HG02943 (cell line): ENCODE measurements at regions not wholly inside any gene's neighbourhood (a gene's known extent, or its start where the extent isn't known, plus 50 kb on each side); places are given as distances from the start of the nearest gene placed in this dataset.
"Not testable (repeated sequence)": the region's sequence is repeated elsewhere in the genome, so short reads cannot be mapped to it uniquely, and the experiment has no call there.

Source experiments
- ATAC-seq: cut with Tn5 transposase; IDR thresholded peaks from one replicate; pipeline ENCODE4 v1.9.1; 2021; ENCODE audit warnings: mild to moderate bottlenecking, low read depth, moderate library complexity; ENCODE audit not compliant: unreplicated experiment

GRCh38 chr2:52463457-52463856, 1304.1 kb upstream of the CHAC2 start:
- ATAC-seq = no peak

GRCh38 chr2:52456561-52457377, 1310.8 kb upstream of the CHAC2 start:
- no peak for ATAC-seq

DNA sequence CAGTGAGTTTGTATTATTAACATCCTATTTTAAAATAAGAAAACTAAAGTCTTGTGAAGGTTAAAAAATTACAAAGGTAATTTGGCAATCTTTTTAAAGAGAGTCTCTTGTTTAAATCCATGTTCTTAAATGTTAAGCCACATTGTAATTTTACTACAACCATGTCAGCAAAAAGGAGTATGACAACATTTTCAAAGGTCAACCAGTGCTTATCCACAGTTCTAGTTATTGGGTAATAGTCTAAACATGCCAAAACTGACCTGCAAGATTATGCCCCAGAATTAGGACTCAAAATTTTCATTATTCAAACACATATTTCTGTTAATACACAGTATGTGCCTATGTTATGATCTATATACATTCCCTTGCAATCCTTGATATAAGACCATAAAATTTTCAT, 1312.6 kb upstream of the CHAC2 start:
- ATAC-seq = no peak

DNA sequence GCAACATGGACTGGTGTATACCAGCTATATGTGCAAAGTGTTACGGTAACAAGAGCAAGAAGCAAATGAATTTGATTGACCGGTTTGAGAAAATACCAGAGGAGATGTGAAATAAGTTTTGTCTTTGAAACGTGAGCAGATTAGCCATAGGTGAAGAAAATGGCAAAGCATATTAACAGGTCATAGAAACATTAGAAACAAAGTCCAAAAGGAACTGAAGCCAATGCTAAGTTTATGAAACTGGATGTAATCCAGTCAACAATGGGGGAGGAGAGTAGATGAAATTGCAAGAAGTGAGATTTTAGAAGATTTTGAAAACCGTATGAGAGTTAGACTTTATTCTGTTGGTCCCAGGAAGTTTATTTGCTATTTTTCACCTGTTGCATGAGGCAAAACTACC, 1315.4 kb upstream of the CHAC2 start:
- no peak for ATAC-seq

DNA sequence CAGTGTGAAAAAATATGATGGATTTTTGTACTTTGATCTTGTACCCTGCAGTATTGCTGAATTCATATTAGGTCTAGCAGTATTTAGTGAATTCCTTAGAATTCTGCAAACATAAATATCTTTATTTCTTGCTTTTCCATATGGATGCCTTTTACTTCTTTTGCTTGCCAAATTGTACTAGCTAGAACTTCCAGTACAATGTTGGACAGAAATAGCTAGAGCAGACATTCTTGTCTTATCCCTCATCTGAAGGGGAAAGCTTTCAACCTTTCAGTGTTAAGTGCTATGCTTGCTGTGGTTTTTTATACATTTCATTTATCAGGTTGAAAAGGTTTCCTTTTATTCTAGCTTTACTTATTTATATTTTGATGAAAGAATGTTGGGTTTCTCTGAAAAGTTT, 1321.9 kb upstream of the CHAC2 start:
- no peak for ATAC-seq

DNA sequence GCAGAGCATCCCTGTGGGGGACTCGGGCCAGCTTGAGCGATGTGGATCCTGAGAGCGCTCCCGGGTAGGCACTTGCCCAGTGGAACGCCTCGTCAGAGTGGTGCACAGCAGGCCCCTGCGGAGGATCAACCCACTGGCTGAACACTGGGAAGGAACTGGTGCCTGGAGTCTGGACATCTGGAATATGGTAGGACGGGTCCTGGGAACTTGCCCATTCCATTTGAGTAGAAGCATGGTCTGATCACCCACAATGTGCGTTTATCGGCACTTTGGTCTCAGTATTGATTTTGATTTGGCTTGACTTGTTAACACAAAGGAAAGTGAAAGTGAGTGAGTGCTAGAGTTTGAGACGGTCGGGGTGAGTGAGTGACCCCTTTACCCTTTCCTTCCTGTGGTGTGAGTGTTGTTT, 1336.2 kb upstream of the CHAC2 start:
- no peak for ATAC-seq

DNA sequence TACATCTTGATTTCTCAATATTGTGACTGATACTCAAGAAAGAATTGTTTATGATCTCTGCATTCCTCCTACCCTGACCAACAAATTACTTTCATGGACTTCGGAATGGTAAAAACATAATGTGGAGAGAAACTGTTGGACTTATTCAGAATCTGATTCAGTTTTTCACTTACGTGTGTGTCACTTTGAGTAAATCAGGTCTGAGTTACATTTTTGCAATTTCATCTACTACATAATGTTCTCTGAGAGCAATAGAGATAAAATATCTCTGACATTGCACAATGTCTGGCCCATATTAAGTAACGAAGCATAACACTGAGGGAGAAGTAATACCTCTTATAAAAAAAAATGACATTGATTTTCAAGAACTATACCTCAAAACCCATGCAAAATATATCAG, 1337.9 kb upstream of the CHAC2 start:
- no peak for ATAC-seq

DNA sequence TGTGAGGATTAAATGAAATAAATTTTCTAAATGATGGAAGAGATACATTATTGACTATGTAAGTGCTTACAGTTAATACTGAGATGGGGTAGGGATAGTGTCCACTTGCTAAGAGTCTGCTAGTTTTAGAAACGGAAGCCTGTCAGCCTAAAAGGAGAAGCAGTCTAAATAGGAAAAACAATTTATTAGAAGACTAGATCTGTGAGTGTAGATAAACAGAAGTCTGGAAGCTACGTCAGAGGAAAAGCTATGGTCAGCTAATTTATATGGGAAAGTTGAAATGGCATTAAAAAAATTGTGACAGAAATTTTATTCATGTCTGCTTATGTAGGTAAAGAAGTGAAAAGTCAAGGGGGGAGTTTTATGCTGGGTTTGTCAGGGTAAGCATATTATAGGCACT, 1338.4 kb upstream of the CHAC2 start:
- ATAC-seq = no peak

DNA sequence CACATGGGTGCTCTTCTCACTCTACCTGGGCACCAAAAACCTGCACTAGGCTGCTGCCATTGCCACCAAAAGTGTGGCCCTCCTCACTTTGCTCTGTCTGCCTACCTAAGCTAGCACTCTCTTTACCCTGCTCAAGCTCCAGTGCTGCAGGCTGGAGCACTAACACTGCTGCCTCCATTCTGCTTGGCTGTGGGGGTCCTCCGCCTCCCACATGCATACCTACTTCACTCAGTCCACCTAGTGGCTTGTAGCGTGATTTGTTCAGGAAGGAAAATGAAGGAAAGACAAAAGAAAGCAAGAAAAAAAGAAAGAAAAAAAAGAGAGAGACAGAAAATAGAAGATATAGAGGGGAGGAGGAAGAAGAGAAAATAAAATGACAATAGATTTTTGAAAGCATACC, 1339.4 kb upstream of the CHAC2 start:
- no peak for ATAC-seq

DNA sequence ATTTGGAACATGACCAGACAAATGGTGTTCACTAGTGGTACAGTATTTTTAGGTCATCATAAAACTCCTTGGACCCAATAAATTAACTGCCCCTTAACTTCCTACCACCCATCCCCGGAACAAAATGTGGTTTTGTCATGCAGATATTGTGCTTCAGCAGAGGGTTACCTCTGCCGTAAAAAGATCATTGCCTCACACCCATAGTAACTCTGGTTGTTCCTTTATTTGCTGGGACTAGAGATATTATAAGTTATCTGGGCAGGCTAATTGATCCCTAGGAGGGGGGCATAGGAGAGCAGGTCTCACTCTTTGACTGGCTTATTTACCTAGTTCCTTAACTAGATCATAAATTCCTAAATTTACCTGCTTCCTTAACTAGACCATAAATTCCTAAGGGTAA, 1343.9 kb upstream of the CHAC2 start:
- no peak for ATAC-seq

- no peak for ATAC-seq
Observed at GRCh38 chr2:52423111-52423510, 1344.5 kb upstream of the CHAC2 start.

GRCh38 chr2:52416340-52416739, 1351.3 kb upstream of the CHAC2 start:
- ATAC-seq = no peak

DNA sequence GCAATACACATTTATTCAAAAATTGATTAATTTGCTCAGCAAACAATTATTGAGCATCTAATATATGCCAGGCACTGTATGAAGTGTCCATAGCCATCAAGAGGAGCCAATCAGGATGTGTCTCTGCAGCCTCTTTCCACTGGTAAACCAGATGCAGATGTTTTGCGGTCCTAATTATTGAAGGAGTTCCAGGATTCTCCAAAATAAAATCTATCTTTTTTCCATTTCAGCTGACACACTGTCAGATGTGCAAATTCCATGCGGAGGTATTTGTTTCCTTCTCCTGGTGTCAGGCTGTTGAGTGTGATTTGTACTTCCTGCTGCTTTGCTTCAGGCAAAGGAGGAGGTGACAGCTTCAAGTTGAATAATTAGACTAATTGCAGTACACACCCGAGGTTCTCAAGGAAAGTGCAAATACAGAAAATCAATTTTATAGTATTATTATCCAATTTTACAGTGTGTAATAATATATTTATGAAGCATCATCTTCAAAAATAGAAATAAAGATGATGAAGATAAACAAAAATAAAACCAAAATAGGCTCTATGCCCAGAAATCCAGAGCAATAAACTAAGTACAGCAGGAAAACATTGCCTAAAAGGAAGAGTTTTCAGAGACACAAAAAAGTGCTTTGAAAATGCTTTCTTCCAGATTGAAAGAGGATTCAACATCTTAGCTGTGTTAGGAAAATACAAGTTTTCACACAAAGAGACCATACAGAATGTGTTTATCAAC, 1352.9 kb upstream of the CHAC2 start:
- ATAC-seq = no peak

DNA sequence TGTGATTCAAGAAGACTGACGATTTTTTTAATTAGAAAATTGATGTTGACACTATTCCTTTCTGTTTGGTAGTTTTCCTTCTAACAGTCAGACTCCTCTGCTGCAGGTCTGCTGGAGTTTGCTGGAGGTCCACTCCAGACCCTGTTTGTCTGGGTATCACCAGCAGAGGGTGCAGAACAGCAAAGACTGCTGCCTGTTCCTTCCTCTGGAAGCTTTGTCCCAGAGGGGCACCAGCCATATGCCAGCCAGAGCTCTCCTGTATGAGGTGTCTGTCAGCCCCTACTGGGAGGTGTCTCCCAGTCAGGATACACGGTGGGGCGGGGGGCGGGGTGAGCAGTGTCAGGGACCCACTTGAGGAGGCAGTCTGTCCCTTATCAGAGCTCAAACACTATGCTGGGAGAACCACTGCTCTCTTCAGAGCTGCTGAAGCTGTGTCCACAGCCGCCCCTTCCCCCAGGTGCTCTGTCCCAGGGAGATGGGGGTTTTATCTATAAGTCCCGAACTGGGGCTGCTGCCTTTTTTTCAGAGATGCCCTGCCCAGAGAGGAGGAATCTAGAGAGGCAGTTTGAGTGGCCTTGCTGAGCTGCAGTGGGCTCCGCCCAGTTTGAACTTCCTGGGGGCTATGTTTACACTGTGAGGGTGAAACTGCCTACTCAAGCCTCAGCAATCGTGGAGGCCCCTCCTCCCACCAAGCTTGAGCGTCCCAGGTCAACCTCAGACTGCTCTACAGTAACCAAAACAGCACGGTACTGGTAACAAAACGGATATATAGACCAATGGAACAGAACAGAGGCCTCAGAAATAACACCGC, 1358.1 kb upstream of the CHAC2 start:
- ATAC-seq = not testable (repeated sequence)

- ATAC-seq = no peak
Observed at GRCh38 chr2:52405980-52406379, 1361.6 kb upstream of the CHAC2 start.

DNA sequence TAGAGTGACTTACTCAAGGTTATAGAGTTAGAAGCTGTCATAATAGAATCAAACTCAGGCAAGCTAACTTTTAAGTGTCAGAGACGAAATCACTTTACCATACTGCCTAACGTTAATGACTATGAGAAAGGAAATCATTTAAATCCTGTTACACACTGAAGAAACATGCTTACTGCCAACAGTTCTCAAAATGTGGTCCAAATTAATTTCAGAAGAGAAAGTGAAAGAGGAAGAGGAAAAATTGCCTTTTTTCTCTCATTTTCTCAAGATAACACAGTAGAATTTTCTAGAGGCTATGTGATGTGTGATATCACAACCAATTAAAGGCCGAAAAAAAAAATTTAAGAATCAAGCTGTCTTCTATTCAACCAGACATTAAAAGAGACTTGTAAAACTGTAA, 1362.7 kb upstream of the CHAC2 start:
- no peak for ATAC-seq

GRCh38 chr2:52404046-52404445, 1363.6 kb upstream of the CHAC2 start:
- ATAC-seq = no peak

DNA sequence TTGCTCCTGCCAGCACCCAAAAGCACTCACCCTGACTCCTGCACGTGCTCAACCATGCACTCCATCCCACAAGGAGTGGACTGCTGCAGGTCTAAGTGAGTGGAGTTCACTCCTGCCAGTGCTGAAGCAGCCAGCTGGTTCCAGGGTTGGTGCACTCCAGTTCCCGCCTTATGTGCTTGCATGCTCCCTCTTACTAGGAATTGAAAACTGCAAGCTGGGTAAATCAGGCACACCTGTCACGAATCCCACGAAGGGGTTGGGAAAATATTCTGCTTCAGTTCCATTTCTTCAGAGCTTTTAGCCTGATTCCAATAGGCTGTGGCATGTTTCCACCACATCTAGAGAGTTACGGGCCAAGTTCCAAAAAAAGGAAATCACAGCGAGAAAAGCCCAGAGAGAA, 1365.5 kb upstream of the CHAC2 start:
- no peak for ATAC-seq

DNA sequence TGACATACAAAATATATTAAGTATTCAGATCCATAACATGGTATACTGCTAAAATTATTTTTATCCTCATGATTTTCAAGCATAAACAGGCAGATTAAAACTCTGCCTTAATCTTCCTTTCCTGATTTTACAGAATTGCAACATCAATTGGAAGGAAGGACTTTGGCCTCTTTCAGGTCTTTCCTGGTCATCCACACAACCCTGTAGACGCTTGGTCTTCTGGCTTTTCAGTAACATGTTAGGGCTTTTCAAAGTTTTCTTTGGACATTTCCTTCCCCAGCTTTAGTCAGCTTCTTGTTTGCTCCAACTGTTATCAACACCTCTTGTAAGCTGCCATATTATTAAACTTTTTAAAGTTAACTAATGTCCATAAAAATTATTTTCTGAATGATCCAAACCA, 1364.9 kb upstream of the NRXN1 start:
- no peak for ATAC-seq

DNA sequence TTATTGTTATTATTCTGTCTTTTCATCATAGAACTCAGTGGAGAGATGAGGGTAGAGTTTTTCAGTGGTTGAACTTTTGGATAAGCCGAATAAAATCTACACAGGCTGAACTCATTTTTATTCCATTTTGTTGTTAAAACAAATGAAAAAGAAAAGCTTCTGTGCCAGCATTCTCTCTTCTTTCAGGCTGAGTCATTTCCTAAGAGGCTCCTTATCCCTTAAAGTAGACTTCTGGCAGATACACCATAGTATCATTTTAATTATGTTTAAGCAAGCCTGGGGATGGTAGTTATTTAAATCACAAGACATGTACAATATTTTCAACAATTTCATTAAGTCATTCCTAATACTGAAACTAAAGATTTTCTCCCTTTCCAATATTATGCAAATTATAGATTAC, 1364.0 kb upstream of the NRXN1 start:
- ATAC-seq = no peak

- ATAC-seq = no peak
Observed at GRCh38 chr2:52391621-52392020, 1359.7 kb upstream of the NRXN1 start.
